Common myeloid progenitor, CD34-positive (primary cell): ENCODE measurements at regions not wholly inside any gene's neighbourhood (a gene's known extent, or its start where the extent isn't known, plus 50 kb on each side); places are given as distances from the start of the nearest gene placed in this dataset.

Source experiments
- CTCF ChIA-PET: fragments of 350-600 bp; sonication (Branson Sonifier 250); formaldehyde crosslinking; loops from one replicate; lab custom pipeline; 2021; ENCODE audit warnings: antibody characterized with exemption; lab: Charles Lee
- POLR2A ChIA-PET: fragments of 350-600 bp; sonication (Branson Sonifier 250); formaldehyde crosslinking; loops from one replicate; lab custom pipeline; 2021; ENCODE audit warnings: antibody characterized with exemption; lab: Charles Lee
- DNase-seq, 3 donors: peaks; one replicate each; pipeline versions ENCODE4 v3.0.0 to v3.0.0-alpha.2; 2013
- H3K27ac ChIP-seq, 2 experiments: 1 replicate in 1 of 2; 2 replicates in 1 of 2; pipeline ENCODE4 v1.7.0; 2013; ENCODE audit warnings: inconsistent platforms in 2 of 2, low read length in 2 of 2, mild to moderate bottlenecking in 2 of 2, low read depth in 1 of 2, moderate library complexity in 1 of 2; ENCODE audit not compliant: severe bottlenecking in 2 of 2, insufficient read depth in 1 of 2, poor library complexity in 1 of 2
- H3K27me3 ChIP-seq, 5 experiments: replicated peaks in 2 of 5; 1 replicate in 3 of 5; 2 replicates in 2 of 5; pipeline versions ENCODE4 v1.6.1 to v1.7.0; 2013; ENCODE audit warnings: low read length in 4 of 5, mild to moderate bottlenecking in 2 of 5, moderate library complexity in 2 of 5, inconsistent platforms in 1 of 5; ENCODE audit not compliant: insufficient read depth in 5 of 5, control insufficient read depth in 4 of 5
- H3K36me3 ChIP-seq, 4 experiments: 1 replicate in 2 of 4; 2 replicates in 2 of 4; pipeline versions ENCODE4 v1.6.1 to v1.7.0; 2013; ENCODE audit warnings: low read length in 3 of 4, control low read depth in 1 of 4, mild to moderate bottlenecking in 1 of 4; ENCODE audit not compliant: control insufficient read depth in 4 of 4, insufficient read depth in 4 of 4
- H3K4me1 ChIP-seq, 4 experiments: 1 replicate in 3 of 4; 2 replicates in 1 of 4; pipeline versions ENCODE4 v1.6.1 to v1.7.1; 2013; ENCODE audit warnings: low read length in 3 of 4, mild to moderate bottlenecking in 3 of 4, control low read depth in 1 of 4, inconsistent platforms in 1 of 4, moderate library complexity in 1 of 4; ENCODE audit not compliant: control insufficient read depth in 4 of 4, insufficient read depth in 4 of 4; ENCODE audit errors: control extremely low read depth in 1 of 4
- H3K4me3 ChIP-seq, 7 experiments: 1 replicate in 4 of 7; 2 replicates in 3 of 7; pipeline versions ENCODE4 v1.5.1 to v1.7.0; 2013; ENCODE audit warnings: mild to moderate bottlenecking in 7 of 7, low read length in 6 of 7, moderate library complexity in 6 of 7, inconsistent platforms in 2 of 7, low read depth in 2 of 7, control low read depth in 1 of 7; ENCODE audit not compliant: insufficient read depth in 4 of 7, control insufficient read depth in 1 of 7; ENCODE audit errors: extremely low read depth in 1 of 7
- H3K9me3 ChIP-seq, 5 experiments: 1 replicate in 4 of 5; 2 replicates in 1 of 5; pipeline versions ENCODE4 v1.6.1 to v1.7.1; 2013; ENCODE audit warnings: low read length in 4 of 5, mild to moderate bottlenecking in 2 of 5, inconsistent platforms in 1 of 5, low read depth in 1 of 5, moderate library complexity in 1 of 5; ENCODE audit not compliant: control insufficient read depth in 4 of 5, insufficient read depth in 2 of 5; ENCODE audit errors: control extremely low read depth in 1 of 5
- WGBS: methylation state at CpG from one replicate; pipeline ENCODE4 v1.1.5; 2013; ENCODE audit not compliant: insufficient coverage; 5-methylcytosine and 5-hydroxymethylcytosine counted together

DNA sequence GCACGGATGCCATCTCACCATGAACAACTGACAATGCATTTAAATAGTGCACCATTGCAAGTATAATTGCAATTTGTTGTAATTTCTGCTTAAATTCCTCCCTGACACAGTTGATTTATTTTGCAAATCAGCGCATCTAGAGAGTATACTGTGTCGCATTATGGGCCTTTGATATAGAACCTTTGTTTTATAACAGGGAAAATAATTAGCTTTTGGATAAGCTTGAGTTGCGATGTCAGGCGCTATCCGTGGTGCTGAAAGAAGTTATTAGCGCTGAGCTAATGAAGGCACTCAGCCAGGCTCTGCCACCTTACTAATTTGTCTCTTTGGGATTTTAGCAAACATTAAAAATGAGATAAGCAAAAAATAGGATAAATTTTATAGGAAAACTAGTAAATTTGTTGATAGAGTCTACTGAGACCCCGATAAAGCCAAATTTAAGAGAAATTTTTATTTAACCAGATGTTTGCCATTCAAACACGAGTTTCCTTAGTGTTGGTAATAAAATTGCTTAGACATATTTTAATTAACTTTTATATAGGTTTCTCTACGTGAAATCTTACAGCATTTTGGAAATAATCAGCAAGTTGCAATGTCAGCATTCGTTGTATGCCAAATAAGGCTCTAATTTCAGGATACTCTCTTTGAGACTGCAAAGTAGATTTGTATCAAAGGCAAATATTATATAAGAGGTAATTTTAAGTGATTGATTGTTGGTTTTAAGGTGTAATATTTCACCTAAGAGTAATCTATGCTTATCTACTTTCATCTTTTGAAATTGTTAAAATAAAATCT is 355.5 kb downstream of the TLR4 start:
- ChIA-PET CTCF (no interaction called here), POLR2A (no interaction called here)
- H3K9me3 ChIP-seq = peaks cover 0 to 1% (median 0%) of the 10 kb centered on the region in 5 experiments
- H3K36me3 ChIP-seq = no peaks in the 10 kb centered on the region
- H3K27ac ChIP-seq = no peak overlapping the region
- 14% methylated on average over 6 of the region's 11 CpGs for WGBS
- no peak overlapping the region for H3K4me3 ChIP-seq
- H3K27me3 ChIP-seq = no peaks in the 10 kb centered on the region
- no peaks in the 10 kb centered on the region for H3K4me1 ChIP-seq
- DNase-seq = peak; percentile 10 to 24 (median 21)

DNA sequence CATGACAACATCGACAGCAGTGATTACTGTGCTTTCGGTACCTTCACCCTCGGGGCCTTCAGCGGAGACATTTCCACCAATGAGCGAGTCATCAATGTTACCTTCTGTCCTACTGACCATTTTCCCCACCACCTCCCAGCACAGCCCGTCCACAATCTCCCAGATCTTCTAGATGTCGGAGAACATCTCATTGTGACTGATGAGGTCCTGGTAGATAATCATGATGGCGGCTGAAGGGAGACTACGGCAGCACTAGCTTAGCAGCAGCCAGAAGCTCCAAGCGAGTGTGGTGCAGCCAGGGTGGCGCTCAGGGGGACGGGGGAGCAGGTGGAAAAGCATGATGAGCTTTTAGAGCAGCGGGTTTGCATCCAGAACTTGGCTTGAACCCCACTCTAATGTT is 379.0 kb downstream of the TLR4 start:
- CTCF ChIA-PET = no interaction called here
- H3K27ac ChIP-seq = no peak overlapping the region
- no peaks in the 10 kb centered on the region for H3K4me1 ChIP-seq
- DNase-seq = no peak
- no peaks in the 10 kb centered on the region for H3K9me3 ChIP-seq
- no peaks in the 10 kb centered on the region for H3K27me3 ChIP-seq
- 95% methylated on average over 8 of the region's 13 CpGs for WGBS
- POLR2A ChIA-PET = no interaction called here
- no peak overlapping the region for H3K4me3 ChIP-seq
- no peaks in the 10 kb centered on the region for H3K36me3 ChIP-seq

DNA sequence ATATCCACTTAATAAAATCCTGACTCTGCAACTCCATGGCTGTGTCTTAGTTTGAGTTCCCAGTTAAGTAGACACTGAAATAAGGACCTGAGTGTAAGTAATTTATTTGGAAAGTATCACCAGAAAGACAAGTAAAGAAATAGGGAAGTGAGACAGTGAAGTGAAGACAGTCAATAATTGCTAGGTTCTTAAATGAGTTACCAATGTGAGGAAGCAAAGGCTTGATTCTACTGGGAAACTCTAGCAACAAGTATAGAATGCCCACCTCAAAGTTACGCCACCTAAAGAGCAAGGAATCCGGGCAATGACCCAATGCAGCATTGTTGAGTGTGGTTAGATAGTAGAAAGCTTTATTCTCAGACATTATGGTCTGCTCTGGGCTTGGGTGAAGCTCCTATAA is 383.9 kb downstream of the TLR4 start:
- WGBS = 70% methylated on average over 2 of the region's 2 CpGs
- Histone ChIP-seq H3K4me3 (no peak overlapping the region), H3K4me1 (no peaks in the 10 kb centered on the region), H3K27me3 (no peaks in the 10 kb centered on the region), H3K36me3 (no peaks in the 10 kb centered on the region), H3K27ac (no peak overlapping the region), H3K9me3 (no peaks in the 10 kb centered on the region)
- ChIA-PET CTCF (no interaction called here), POLR2A (no interaction called here)
- DNase-seq = no peak

DNA sequence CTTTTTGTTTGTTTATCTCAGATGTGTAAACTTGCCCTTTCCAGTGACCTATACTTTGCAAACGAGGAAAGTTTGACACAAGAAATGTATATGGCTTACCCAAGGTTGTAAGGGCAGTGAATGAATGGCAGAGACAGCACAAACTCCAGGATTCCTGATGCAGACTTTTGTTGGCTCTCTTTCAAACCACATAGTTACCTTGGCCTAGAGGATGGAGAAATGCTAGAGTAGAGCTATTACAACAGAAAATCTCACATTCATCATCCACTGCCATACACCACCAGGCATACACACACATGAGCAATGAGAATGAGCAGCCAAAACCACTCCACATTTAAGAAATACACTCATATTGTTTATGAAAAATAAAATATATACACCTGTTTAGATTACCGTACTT is 387.0 kb downstream of the TLR4 start:
- no peak overlapping the region for H3K4me3 ChIP-seq
- H3K27me3 ChIP-seq = no peaks in the 10 kb centered on the region
- no peak for DNase-seq
- WGBS = 80% methylated on average over 1 of the region's 2 CpGs
- POLR2A ChIA-PET = interaction anchor here (0.5 kb wide), 1 partner anchor 1977 kb away, joined by 3 read pairs; no protein-coding TSS in a partner anchor
- no peaks in the 10 kb centered on the region for H3K36me3 ChIP-seq
- CTCF ChIA-PET = no interaction called here
- no peaks in the 10 kb centered on the region for H3K4me1 ChIP-seq
- no peak overlapping the region for H3K27ac ChIP-seq
- H3K9me3 ChIP-seq = no peaks in the 10 kb centered on the region

DNA sequence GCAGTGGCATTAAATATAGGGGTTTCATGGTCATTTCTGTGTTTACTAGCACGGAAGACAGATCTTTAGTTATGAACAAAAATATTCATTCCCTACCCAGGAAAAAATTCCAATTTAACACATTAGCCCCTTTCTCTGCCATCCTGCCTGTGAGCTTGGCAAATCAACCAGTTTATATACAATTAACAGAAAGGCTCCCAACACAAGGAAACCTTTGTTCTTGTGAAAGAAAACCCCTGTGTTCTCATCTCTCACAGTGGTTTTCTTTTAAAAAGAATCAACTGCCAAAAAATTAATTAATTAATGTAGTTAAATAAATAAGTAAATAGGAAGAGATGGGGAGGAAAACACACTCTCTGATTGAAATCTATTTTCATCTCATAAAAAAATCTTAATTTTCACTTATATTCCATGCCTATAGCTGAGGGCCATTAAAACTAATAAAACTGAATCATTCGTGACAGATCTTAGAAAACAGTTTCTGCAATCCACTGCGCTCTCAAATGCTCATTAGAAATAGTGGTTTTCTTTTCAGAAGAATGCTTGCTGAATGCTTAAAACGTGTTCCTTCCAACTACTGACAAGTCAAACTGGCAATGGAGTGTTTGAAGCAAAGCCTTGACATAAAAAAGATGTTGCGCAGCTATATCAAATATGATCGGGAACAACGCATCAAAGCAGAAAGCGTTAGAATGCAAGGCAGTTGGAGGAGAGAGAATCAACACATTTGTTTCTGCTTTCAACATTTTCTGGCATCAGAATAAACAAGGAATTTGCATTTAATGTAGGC is 387.7 kb downstream of the TLR4 start:
- Histone ChIP-seq H3K36me3 (no peaks in the 10 kb centered on the region), H3K4me1 (no peaks in the 10 kb centered on the region), H3K9me3 (no peaks in the 10 kb centered on the region), H3K27me3 (no peaks in the 10 kb centered on the region), H3K27ac (no peak overlapping the region), H3K4me3 (no peak overlapping the region)
- ChIA-PET CTCF (no interaction called here), POLR2A (interaction anchor here (0.5 kb wide), 1 partner anchor 1977 kb away, joined by 3 read pairs; no protein-coding TSS in a partner anchor)
- DNase-seq = no peak
- 84% methylated on average over 8 of the region's 8 CpGs for WGBS

DNA sequence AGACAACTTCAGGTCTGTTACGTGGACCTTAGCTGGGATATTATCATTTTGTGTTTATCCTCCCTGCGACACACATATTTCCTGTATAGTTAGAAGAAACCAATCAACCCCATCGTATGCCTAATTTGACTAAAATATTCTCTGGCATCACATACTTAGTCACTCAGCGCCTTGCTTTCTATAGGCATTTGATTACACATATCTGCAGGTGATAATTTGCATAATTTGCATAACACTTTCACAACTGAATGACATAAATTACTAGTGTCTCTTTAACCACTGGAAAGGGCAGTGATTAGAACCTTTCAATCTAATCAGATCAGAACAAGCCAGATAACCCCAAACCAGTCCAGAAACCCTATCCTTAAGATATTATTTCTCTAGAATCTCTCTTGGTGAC is 390.2 kb downstream of the TLR4 start:
- Histone ChIP-seq H3K4me1 (no peaks in the 10 kb centered on the region), H3K36me3 (no peaks in the 10 kb centered on the region), H3K27me3 (no peaks in the 10 kb centered on the region), H3K27ac (no peak overlapping the region), H3K4me3 (no peak overlapping the region), H3K9me3 (no peaks in the 10 kb centered on the region)
- WGBS = 92% methylated on average over 2 of the region's 4 CpGs
- CTCF ChIA-PET = no interaction called here
- POLR2A ChIA-PET = no interaction called here
- no peak for DNase-seq
